Left kidney (tissue), 1 donor: ENCODE measurements at regions not wholly inside any gene's neighbourhood (a gene's known extent, or its start where the extent isn't known, plus 50 kb on each side); places are given as distances from the start of the nearest gene placed in this dataset.
A peak's percentile ranks its signal among the peaks of the same experiment; 100 is the strongest.

Source experiments
- DNase-seq: peaks from one replicate; pipeline ENCODE4 v3.0.0-alpha.2; 2013

DNA sequence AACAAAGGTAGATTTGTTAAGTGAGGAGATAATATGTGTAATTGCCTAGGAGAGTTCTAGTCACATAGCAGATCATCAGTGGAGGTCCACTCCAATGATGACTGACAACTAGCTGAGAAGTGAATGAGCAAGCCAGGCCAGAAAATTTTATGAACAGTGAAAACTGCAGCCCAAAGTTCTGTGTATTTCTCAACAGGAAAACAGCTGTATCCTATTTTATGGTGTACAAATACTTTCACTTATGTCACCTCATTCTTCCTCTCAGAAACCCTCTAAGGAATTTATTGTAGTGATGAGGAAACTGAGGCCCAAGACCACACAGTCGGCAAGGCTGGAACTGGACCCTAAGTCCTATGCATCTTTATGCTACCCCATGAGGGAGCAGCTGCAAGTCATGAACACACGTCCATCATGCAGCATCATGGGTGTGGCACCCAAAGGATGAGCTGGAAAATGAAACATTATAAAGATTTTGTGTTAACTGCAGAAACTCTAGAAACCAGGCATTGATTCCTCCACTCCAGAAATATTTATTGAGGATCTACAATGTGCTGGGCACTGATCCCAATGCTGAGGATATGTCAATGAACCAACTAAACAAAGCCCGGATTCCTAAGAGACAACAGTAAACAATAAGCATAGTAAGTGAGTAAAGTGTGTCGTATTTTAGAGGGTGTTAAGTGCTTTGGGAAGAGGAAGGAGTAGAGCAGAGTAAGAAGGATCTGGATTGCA, 99.5 kb upstream of the DUSP10 start:
- DNase-seq = no peak

DNA sequence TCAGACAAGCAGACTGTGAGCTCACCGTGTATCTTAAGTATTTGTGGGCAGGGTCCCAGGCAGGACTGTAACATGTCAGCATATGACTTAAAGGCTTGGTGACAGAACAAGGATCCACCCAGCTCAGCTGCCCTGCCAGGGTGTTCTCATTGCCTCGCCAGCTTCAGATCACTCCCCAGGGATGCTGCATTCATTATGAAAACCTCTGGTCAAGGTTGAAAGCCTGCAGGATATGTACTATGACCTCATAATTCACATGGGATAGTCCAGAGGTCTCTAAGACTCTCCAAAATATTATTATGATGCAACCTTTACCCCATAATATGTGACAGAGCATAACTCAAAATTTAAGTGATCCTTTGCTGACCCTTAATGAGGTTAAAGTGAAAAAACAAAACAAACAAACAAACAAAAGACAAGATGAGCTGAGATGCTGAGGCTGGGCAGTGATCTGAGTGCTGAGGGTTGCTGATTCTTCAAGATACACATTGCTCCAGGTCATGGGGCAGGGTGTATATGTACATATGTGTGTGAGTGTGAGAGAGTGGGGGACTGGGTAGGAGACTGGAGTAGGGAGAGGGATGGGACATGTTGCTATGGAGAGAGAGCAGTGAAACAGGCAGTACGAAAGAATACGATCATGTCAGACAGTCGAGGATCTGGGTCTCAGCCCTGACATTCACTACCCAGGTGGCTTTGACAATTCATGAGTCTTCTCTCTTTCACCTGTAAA, 98.8 kb upstream of the DUSP10 start:
- no peak for DNase-seq

DNA sequence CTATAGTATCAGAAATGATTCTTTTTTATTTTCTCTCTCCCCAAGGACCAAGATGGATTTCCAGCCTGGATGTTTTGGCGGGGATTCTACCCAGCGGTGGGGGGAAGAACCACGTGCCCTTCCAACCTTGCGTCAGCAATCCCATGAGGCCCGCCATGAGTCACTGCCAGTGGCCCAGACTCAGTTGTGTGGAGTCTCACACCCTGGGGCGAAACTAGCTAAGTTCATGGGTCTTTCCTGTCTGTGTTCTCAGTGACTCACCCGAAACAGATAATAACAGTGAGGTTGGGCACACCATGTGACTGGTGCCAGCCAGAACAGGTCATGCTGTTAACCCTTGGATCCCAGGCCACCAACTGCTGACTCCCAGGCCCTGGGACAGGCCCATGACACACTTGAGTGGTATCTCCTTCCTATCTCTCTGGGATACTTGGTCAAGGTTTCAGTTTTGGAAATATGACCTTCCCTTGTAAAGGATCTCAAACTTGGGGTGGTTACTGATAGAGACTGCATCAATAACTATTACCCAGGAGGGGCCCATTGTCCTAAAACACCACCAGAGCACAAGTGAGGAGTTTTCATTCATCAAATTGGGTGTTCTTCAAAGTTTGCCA, 98.0 kb upstream of the DUSP10 start:
- no peak for DNase-seq

DNA sequence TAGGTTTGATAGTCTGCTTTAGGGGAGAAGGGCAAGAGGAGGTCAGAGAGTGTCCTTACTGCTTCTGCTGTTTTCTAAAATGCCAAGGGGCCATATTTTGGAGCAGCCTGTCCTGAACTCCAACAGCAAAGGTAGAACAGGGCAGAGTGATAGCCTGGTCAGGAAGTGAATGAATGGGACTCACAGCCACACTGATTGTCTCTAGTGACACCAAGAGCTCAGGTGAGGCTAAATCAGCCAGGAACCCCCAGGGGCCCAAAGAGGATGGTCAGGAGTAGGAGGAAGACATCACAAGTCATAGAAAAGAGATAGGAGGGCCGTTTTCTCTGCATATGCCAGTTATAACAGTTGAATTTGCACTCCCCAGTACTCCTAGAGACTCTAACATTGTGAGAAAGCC, 97.4 kb upstream of the DUSP10 start:
- DNase-seq = no peak

DNA sequence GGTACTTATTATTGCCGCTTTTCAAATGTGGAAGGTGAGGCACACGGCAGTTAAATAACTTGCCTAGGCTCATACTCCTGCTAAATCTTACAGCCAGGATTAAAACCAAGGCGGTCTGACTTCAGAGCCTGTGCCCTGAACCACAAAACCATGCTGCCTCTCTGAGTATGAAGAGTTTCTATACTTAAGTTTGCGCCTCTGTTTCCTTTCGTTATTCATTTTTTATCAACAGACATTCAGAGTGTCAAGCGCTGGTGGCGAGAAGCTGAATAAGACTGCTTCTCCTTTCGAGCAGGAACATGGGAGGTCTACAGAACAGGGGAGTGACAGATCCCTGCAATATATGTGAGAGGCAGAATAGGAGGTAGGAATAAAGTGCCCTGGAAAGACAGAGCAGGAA, 96.0 kb upstream of the DUSP10 start:
- DNase-seq = no peak

DNA sequence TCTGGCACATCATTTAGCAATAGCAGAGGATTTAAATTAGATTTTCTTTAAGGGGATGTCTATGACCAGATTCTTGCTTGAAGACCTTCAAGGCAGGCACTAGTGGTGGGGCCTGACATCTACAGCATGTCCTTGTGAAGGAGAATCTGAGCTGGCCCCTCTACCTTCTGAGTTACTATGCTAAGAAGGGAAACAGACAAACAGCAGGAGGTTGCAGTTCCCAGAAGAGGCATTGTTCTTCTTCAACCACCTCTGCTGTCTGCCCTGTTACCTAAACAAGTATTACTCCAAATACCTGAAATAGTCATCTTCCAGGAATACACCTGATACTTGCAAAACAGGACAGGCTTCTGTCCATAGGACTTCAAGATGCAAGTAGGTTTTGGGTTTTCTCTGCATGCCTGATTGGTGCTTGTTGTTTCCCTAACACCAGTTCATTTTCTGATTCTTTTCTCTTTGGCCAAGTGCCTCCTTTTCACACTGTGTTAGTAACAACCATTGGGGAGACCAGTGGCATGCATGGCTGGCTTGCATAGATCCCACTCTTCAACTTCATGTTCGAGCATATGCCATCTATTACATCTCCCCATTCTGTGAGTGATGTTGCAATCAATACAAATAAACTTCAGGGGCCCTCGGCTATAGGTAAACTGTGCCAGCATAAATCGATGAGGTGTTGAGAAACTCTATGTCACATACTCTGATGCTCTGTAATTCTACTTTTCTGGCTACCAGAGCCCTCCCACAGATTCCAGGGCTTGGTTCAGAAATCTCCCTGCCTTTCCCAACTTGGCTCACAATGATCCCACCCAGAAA, 93.0 kb upstream of the DUSP10 start:
- DNase-seq = no peak

DNA sequence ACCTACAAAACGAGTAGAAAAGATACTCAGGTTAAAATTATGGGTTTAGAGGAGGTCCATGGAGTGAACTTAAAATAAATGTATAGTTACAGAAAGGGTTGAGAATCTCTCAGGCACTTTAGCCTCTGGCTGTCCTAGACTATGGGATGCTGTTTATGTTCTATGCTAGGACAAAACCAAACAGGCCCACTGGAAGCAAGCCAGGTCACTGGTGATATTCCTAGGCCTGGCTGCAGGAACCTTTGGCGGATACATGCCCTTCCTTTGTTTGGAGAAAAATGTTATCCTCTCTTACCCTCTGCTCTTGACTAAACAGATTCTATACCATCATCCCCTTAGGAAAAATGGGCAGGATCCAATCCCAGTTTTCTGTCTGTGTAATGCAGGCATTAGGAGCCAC, 90.7 kb upstream of the DUSP10 start:
- peak; percentile 7 for DNase-seq

DNA sequence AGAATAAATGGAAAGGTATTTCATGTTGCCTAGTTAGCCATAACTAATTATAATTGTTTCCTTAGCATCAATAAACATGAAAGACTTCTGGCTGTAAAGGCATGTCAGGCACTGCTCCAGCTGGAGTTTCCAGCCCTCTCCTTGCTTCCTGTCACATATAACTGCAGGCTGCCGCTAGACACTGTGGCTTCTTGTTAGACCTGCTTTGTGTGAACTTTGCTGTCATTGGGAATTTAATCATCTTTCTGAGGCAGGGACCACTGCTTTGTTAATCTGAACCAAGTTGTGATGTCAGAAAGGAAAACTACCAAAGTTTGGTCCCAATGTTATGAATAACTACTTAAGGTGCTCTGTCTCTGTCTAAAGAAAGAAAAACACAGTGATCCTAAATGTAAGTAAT, 90.3 kb upstream of the DUSP10 start:
- DNase-seq = peak; percentile 20

DNA sequence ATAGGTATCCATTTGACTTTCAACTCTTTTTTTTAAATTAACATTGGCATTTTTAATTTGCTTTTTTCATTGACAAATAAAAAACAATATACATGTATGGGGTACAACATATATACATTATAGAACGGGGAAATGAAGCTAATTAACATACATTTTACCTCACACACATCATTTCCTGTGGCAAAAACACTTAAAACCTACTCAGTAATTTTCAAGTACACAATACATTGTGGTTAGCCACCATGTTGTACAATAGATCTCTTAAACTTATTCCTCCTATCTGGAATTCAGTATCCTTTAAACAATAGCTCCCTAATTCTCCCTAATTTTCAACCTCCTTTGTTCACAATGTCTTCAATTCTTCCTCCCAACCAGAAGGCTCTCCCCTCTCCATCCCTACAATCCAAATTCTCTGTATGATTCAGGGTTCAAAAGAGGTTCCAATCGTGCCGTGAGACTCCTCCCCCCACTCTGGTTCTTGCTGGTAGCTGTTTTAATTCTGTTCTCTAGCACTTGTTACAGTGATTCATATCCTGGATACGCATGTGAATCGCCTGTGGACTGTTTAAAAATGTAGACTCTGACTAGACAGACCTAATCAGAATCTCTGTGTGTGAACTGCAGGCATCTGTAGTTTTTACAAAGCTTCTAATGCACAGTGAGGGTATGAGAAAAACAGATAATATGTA, 87.6 kb upstream of the DUSP10 start:
- DNase-seq = no peak

DNA sequence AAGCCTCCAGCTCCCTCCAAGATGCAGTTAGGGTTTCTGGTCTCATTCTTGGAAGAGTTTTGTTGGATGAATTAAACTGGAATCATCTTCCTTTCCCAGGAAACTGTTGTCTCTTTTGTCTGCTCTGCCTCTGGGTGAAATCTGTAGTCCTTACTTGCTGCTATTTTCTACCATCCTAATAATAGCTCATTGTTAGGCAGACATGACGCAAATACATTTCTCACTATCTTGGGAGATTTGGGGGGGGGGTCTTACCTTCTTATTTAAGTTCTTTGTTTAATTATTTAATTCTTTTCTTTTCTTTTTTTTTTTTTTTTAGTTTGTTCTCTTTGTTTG, 85.4 kb upstream of the DUSP10 start:
- DNase-seq = no peak

DNA sequence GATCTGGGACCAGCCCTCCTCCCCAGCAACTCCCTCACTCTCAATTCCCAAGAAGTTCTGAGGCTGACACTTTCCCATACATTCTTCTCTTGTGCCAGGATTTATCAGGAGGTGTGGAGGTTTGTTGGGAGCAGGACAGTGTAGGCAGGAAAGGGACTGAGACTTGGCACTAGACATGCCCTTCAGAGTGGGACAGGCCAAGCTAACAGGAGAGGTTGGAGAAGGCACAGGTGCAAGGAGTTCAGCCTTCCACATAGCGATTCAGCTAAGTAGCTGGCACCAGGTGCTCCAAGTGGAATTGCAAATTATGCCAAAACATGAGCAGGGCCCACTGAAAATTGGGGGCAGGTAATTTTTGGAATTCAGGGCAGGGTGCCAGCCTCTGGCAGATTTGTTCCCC, 83.0 kb upstream of the DUSP10 start:
- no peak for DNase-seq

DNA sequence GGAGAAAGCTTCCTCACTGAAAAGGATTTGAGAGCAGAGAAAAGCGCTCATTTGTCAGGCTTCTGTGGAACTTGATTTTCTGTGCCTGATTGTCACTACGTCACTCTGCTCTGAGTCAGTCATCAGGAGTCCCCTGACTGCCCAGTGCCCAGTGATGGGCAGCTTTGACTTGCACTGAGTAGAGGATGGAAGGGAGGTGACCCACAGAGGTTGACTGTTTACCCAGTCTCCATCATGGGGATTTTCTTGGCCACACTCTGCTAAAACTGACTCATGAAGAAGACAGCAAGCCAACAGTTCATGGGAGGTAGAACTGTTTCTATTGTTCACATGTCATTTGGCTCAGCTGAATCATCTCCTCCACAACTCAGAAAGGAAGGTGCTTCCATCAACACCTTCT, 82.1 kb upstream of the DUSP10 start:
- no peak for DNase-seq

DNA sequence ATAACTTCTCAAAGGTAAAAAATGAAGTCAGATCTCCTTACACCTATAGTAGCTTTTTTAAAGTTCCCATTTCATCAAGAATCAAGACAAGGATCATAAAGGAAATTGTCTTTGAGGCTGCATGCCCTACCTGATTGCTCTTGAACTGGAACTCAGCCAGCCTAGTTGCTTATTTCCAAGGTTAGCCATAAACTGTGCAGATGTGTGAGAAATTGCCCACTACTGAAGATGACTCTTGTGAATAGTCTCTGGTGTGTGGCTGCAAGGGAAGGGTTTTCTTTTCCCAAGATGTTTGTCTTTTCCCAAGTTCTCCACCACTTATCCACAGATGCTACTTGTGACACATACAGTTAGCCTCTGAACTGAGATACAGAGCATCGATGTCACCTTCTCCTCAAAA, 81.7 kb upstream of the DUSP10 start:
- DNase-seq = no peak

DNA sequence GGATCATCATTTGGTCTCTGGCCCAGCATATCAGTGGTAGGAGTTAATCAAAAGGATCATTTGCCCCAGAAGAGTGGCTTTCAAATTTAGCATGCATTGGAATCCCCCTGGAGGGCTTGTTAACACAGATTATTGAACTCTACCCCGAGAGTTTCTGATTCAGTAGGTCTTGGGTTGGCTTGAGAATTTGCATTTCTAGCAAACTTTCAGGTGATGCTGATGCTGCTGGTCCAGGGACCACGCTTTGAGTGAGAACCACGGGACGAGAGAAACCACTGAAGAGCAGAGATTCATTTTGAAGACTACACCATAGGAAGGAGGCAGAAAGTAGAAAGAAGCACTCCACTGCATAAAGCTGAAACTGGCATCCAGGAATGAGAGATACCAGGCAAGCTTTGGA, 81.3 kb upstream of the DUSP10 start:
- no peak for DNase-seq

DNA sequence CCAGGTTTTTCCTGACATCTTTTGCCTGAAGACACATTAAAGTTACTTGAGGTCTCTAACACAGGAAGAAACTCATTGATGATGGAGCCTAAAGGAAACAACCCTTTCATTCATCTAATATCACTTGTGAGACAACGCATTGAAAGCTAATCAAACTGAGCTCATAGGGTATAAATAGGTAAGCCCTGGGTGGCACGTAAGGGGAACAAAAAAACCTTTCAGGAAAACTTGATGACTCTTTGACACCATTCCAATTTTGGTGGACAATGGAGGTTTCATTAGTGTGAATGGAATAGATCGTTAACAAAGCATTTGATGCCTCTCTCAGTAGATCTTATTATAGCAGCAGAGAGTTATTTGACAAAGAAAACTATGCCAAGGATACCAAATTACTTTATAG, 80.7 kb upstream of the DUSP10 start:
- no peak for DNase-seq

DNA sequence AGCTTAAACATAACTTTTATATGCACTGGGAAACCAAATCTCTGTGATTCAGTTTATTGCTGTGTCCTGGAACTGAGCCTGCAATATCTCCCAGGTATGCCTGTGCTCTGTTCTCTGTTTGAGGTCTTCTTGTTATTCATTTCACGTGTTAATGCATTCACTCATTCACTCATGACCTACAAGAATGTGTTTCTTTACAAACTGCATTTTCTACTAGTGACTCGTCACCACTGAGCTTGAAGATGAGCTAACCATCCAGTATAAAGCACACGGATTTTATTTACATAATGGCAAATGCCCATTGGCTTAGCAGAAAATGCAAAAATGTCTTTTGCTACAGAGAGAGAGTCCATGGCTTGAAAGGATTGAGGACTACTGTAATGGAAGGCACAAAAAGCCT, 75.0 kb upstream of the DUSP10 start:
- no peak for DNase-seq

DNA sequence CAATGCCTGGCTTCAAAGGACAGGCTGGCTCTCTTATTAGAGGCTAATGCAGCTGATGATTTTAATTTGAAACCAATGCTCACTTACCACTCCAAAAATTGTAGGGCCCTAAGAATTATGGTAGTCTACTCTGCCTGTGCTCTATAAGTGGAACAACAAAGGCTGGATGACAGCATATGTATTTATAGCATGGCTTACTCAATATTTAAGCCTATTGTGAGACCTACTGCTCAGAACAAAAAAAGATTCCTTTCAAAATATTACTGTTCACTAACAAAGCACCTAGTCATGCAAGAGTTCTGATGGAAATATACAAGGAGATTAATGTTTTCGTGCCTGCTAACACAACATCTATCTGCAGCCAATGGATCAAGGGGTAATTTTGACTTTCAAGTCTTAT, 73.8 kb upstream of the DUSP10 start:
- no peak for DNase-seq

DNA sequence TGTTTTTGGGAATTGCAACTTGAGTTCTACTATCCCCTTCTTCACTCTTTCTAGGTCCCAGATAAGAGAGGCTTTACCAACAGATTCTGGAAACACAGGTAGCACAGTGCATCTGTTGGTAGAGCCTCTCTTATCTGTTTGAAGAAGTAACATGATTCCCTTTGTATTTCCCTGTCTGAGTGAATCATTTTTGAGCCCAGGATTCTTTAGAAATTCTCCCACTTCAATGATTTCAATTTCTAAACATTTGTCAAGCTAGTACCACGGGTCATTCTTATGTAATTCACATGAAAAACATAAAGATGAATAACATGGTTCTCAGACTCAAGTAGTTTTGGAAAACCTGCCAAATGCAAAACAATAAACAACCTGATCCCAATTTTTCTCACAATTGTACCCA, 72.0 kb upstream of the DUSP10 start:
- no peak for DNase-seq

DNA sequence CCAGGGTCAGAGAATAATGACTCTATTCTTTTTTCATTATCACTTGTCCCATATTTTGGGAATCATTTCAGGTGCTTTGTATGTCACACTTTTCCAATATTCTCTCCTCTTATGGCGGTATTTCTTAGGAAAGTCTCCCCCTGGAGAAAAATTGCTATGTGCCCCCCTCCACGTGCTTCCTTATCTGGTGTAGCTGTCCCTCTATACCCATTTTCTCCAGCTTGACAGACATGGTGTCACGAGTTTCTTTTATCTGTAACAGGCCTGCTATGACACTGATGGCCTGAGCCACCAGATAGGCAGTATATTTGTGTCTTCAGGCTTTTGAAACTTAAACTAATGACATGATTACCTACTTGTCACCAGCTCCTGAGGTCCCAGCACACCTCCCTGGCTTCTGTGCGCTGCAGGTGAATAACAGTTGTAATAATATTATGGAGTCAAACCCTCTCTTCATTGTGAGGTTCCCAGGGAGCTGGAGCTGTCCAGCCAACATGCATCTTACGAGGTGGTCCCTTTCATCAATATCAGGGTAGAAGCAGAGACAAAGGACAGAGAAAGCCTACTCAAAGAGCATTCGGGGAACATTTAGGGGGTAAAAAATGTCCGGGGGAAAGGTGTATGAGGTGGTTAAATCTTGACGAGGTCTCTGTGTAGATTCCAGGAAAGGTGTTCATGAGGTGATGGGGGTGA, 71.2 kb upstream of the DUSP10 start:
- no peak for DNase-seq

DNA sequence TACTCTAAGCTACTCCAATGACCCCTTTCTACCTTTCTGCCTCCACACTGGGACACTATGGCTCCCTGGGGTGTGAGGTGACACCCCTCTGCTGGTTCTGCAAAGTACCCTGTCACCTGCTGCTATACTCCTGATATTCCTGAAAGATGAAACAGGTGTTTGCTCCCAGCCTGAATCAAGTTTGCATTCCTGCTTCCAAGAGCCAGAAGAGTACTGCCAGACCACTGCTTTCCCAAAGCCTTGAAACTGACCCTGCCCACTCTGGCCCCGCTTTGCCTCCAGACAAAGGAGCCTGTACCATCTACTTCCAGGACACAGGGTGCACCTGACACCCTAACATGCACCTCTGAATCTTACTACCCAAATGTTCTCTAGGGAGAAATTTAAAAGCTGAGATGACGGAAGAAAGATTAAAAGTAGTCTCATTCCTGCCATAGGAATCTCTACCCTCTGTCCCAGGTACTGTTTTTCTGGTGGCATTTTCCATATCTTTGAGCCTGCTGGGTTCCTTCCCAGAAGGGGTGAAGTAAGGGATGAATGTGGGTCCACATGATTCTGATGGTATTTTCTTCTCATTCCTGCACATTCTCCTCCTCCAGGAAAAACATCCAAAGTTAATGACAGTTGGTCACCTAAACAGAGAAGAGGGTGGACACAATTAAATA, 70.3 kb upstream of the DUSP10 start:
- DNase-seq = no peak

DNA sequence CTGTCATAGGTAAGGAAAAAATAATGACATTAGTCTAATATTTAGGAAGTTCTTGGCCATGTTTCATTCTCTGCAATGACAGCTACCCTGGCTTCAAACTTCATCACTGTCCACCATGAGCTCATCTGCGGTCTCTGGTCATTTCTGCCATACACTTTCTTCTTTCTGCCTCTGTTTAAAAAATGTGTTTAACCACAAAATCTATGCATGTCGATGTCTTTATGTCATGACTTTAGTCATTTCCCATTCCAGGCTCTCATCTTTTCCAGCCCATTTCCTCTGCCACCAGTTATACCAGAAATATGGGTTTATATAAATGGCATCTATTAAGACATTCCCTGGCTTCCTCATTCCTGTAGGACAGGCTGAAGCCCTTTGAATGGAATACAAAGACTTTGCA, 68.5 kb upstream of the DUSP10 start:
- DNase-seq = no peak
